Endodermal cell (in vitro differentiated cells): ENCODE measurements at regions not wholly inside any gene's neighbourhood (a gene's known extent, or its start where the extent isn't known, plus 50 kb on each side); places are given as distances from the start of the nearest gene placed in this dataset.

ENCODE experiments used
- DNase-seq: peaks from one replicate; pipeline ENCODE4 v3.0.0-alpha.2; 2017
- H3K27ac ChIP-seq: 2 replicates; pipeline ENCODE4 v1.5.1; 2013; ENCODE audit warnings: mild to moderate bottlenecking, low read depth, low read length, moderate library complexity
- H3K27me3 ChIP-seq: 2 replicates; pipeline ENCODE4 v1.6.1; 2013; ENCODE audit warnings: mild to moderate bottlenecking, low read length, moderate library complexity; ENCODE audit not compliant: insufficient read depth, control insufficient read depth, poor library complexity, severe bottlenecking
- H3K36me3 ChIP-seq: 2 replicates; pipeline ENCODE4 v1.7.0; 2013; ENCODE audit warnings: mild to moderate bottlenecking, low read length, moderate library complexity; ENCODE audit not compliant: control insufficient read depth, insufficient read depth
- H3K4me1 ChIP-seq: one replicate; pipeline ENCODE4 v1.7.0; 2013; ENCODE audit warnings: low read length; ENCODE audit not compliant: control insufficient read depth, insufficient read depth
- H3K4me3 ChIP-seq: 2 replicates; pipeline ENCODE4 v1.5.1; 2013; ENCODE audit warnings: mild to moderate bottlenecking, low read length, moderate library complexity
- H3K9ac ChIP-seq: 2 replicates; pipeline ENCODE4 v1.6.1; 2013; ENCODE audit warnings: mild to moderate bottlenecking, low read length, moderate library complexity; ENCODE audit not compliant: poor library complexity, severe bottlenecking; ENCODE audit errors: extremely low read depth
- H3K9me3 ChIP-seq: 2 replicates; pipeline ENCODE4 v1.6.1; 2013; ENCODE audit warnings: mild to moderate bottlenecking, low read length, moderate library complexity; ENCODE audit not compliant: control insufficient read depth
- H3K27ac Mint-ChIP-seq: 2 replicates; pipeline ENCODE4 v1.8.0; 2020; ENCODE audit warnings: mixed read lengths
- H3K27me3 Mint-ChIP-seq: 2 replicates; pipeline ENCODE4 v1.8.0; 2021; ENCODE audit warnings: mild to moderate bottlenecking, mixed read lengths; ENCODE audit not compliant: insufficient read depth
- H3K36me3 Mint-ChIP-seq: 2 replicates; pipeline ENCODE4 v1.8.0; 2020; ENCODE audit warnings: low read depth, mixed read lengths
- H3K4me1 Mint-ChIP-seq: 2 replicates; pipeline ENCODE4 v1.8.0; 2020; ENCODE audit warnings: mixed read lengths
- H3K4me3 Mint-ChIP-seq: 2 replicates; pipeline ENCODE4 v1.8.0; 2020; ENCODE audit warnings: mild to moderate bottlenecking, moderate library complexity, mixed read lengths
- H3K9me3 Mint-ChIP-seq: 2 replicates; pipeline ENCODE4 v1.8.0; 2020; ENCODE audit warnings: mild to moderate bottlenecking, mixed read lengths
- CTCF ChIP-seq: fragments of 200-600 bp; sonication (generic); conservative IDR thresholded peaks from 2 replicates; pipeline ENCODE4 v1.5.0; 2021; ENCODE audit warnings: antibody characterized with exemption, mild to moderate bottlenecking
- WGBS, 2 experiments: methylation state at CpG; one replicate each; pipeline versions ENCODE4 v1.1.5 to v1.1.7; 2013; ENCODE audit warnings: missing lambda C conversion rate in 2 of 2, mixed read lengths in 1 of 2; ENCODE audit not compliant: insufficient coverage in 1 of 2, insufficient read length in 1 of 2; 5-methylcytosine and 5-hydroxymethylcytosine counted together

GRCh38 chr5:57119031-57119430 lies 54.8 kb upstream of the GPBP1 start:
- Histone ChIP-seq H3K36me3 (no peaks in the 10 kb centered on the region), H3K9me3 (peaks cover 15% of the 10 kb centered on the region), H3K4me1 (no peaks in the 10 kb centered on the region), H3K27ac (no peak overlapping the region), H3K27me3 (no peaks in the 10 kb centered on the region), H3K9ac (no peak overlapping the region), H3K4me3 (no peak overlapping the region)
- no peak for TF ChIP-seq CTCF
- no peak overlapping the region for H3K4me3 Mint-ChIP-seq
- no peaks in the 10 kb centered on the region for H3K4me1 Mint-ChIP-seq
- no peak for DNase-seq
- H3K9me3 Mint-ChIP-seq = peaks cover 10% of the 10 kb centered on the region
- no peak overlapping the region for H3K27ac Mint-ChIP-seq
- H3K27me3 Mint-ChIP-seq = no peaks in the 10 kb centered on the region
- WGBS, 2 experiments = 90 to 96% methylated on average over 2 to 3 of the region's 3 CpGs
- H3K36me3 Mint-ChIP-seq = no peaks in the 10 kb centered on the region

- no peak overlapping the region for H3K9ac ChIP-seq
- no peak overlapping the region for H3K4me3 ChIP-seq
- Mint-ChIP-seq H3K27ac (no peak overlapping the region), H3K27me3 (no peaks in the 10 kb centered on the region), H3K4me1 (no peaks in the 10 kb centered on the region), H3K4me3 (no peak overlapping the region), H3K9me3 (peaks cover 10% of the 10 kb centered on the region), H3K36me3 (no peaks in the 10 kb centered on the region)
- DNase-seq = no peak
- no peak overlapping the region for H3K27ac ChIP-seq
- no peaks in the 10 kb centered on the region for H3K36me3 ChIP-seq
- no peak for TF ChIP-seq CTCF
- H3K27me3 ChIP-seq = no peaks in the 10 kb centered on the region
- no peaks in the 10 kb centered on the region for H3K4me1 ChIP-seq
- H3K9me3 ChIP-seq = peaks cover 15% of the 10 kb centered on the region
- WGBS, 2 experiments = 89 to 92% methylated on average over 5 of the region's 5 CpGs
These were observed 49.8 kb upstream of the GPBP1 start for GRCh38 chr5:57124014-57124413.
